Hepatocyte (in vitro differentiated cells): ENCODE measurements at regions not wholly inside any gene's neighbourhood (a gene's known extent, or its start where the extent isn't known, plus 50 kb on each side); places are given as distances from the start of the nearest gene placed in this dataset.

Experiments used
- CTCF ChIP-seq: fragments of 200-600 bp; sonication (generic); IDR thresholded peaks from 2 replicates; pipeline ENCODE4 v1.5.1; 2016; ENCODE audit warnings: antibody characterized with exemption, mild to moderate bottlenecking; ENCODE audit not compliant: poor library complexity
- EZH2 ChIP-seq: fragments of 200-600 bp; sonication (generic); IDR thresholded peaks from 2 replicates; pipeline ENCODE4 v1.6.1; 2016; ENCODE audit warnings: antibody characterized with exemption, mild to moderate bottlenecking, borderline replicate concordance
- EZH2phosphoT487 ChIP-seq: fragments of 200-600 bp; sonication (generic); IDR thresholded peaks from one replicate; pipeline ENCODE4 v1.6.1; 2018; ENCODE audit warnings: antibody characterized with exemption, mild to moderate bottlenecking, low read depth, moderate library complexity; ENCODE audit not compliant: unreplicated experiment, severe bottlenecking

- TF ChIP-seq CTCF (no peak), EZH2 (no peak), EZH2phosphoT487 (no peak)
Observed at GRCh38 chr2:122363885-122364284, 608.4 kb downstream of the TSN start.
